Lung (tissue), 11 donors: ENCODE measurements at regions not wholly inside any gene's neighbourhood (a gene's known extent, or its start where the extent isn't known, plus 50 kb on each side); places are given as distances from the start of the nearest gene placed in this dataset.

Experiments
- ATAC-seq: fragments of 200-7000 bp; cut with Tn5 transposase; one replicate; pipeline ENCODE4 v1.9.1; 2020; ENCODE audit warnings: moderate number of reproducible peaks; ENCODE audit not compliant: insufficient read depth, low FRiP score
- DNase-seq, 3 donors: peaks; one replicate each; pipeline ENCODE4 v3.0.0-alpha.2; 2013 to 2017
- H3K27ac ChIP-seq, 2 donors: one replicate each; pipeline ENCODE4 v1.5.1; 2013; ENCODE audit warnings: mild to moderate bottlenecking in 2 of 2, moderate library complexity in 2 of 2, control low read depth in 1 of 2, inconsistent platforms in 1 of 2, low read depth in 1 of 2, low read length in 1 of 2
- H3K27me3 ChIP-seq, 3 donors: one replicate each; pipeline ENCODE4 v1.5.1; 2013; ENCODE audit warnings: low read length in 2 of 3; ENCODE audit not compliant: control insufficient read depth in 3 of 3, insufficient read depth in 3 of 3
- H3K36me3 ChIP-seq, 4 donors: one replicate each; pipeline ENCODE4 v1.5.1; 2013; ENCODE audit warnings: low read length in 4 of 4, mild to moderate bottlenecking in 1 of 4, moderate library complexity in 1 of 4; ENCODE audit not compliant: control insufficient read depth in 4 of 4, insufficient read depth in 4 of 4
- H3K4me1 ChIP-seq, 5 donors: one replicate each; pipeline ENCODE4 v1.5.1; 2013; ENCODE audit warnings: low read length in 5 of 5, mild to moderate bottlenecking in 2 of 5, moderate library complexity in 1 of 5; ENCODE audit not compliant: control insufficient read depth in 5 of 5, insufficient read depth in 5 of 5
- H3K4me3 ChIP-seq: one replicate; pipeline ENCODE4 v1.5.1; 2013; ENCODE audit warnings: mild to moderate bottlenecking, control low read depth, moderate library complexity
- H3K9ac ChIP-seq, 2 donors: one replicate each; pipeline ENCODE4 v1.5.1; 2013; ENCODE audit warnings: low read length in 2 of 2, control low read depth in 1 of 2; ENCODE audit not compliant: insufficient read depth in 1 of 2
- H3K9me3 ChIP-seq, 4 donors: one replicate each; pipeline ENCODE4 v1.5.1; 2013; ENCODE audit warnings: low read length in 3 of 4, mild to moderate bottlenecking in 1 of 4, moderate library complexity in 1 of 4; ENCODE audit not compliant: control insufficient read depth in 4 of 4, insufficient read depth in 3 of 4
- WGBS, 2 donors: extraction: QIAGEN DNeasy Blood & Tissue Kit; methylation state at CpG; one replicate each; pipeline ENCODE4 v1.1.7; 2013; 5-methylcytosine and 5-hydroxymethylcytosine counted together
- TF ChIP-seq, protein P1 (sequence below): IDR thresholded peaks from 2 replicates; pipeline ENCODE4 v1.5.1; 2012; ENCODE audit warnings: mild to moderate bottlenecking; ENCODE audit errors: control extremely low read depth, extremely low read depth
- donor health status: control.
- donor health status: control.
- donor health status: Bipolar disorder and iron deficiency.
- donor health status: healthy.
- donor health status: DM: yes; HTN: yes; CAD: no.

DNA sequence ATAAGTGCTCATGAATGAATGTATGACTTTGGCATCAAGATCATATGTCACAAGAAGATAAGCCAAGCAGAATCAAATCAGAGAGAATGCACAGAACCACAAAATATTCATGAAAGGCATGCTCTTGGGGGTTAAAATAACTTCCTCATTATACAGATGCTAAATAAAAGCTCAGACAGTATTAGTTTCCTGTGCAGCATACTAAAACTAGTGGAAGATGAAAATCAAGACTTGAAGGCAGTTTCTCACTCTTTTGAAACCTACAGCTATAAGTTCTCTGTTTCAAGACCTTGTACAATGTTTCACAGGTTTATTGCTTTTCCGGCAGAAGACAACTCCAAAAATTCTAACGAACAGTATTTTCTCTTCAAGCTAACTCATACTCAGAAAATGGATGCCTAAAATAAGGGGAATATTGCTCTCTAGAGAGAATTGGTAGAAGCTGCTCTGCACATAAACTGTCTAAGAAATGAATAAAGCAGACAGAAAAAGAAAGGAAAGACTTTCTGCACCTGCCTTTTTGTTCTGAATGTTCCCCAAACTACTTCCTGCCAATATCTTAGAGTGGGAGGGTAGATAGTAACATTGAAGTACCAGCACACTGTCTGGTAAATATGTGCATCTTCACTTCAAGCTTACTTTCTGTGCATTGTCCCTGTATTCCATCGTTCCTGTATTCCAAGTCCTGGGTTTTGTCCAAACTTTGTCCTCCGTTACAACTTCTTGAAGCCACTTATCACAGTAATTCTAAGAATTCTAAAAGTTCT, 639.4 kb upstream of the FAT3 start:
- Histone ChIP-seq H3K36me3 (no peaks in the 10 kb centered on the region), H3K4me3 (no peak overlapping the region), H3K27ac (no peak overlapping the region), H3K27me3 (no peaks in the 10 kb centered on the region), H3K9ac (no peak overlapping the region), H3K9me3 (no peaks in the 10 kb centered on the region), H3K4me1 (no peaks in the 10 kb centered on the region)
- TF ChIP-seq, protein P1, sequence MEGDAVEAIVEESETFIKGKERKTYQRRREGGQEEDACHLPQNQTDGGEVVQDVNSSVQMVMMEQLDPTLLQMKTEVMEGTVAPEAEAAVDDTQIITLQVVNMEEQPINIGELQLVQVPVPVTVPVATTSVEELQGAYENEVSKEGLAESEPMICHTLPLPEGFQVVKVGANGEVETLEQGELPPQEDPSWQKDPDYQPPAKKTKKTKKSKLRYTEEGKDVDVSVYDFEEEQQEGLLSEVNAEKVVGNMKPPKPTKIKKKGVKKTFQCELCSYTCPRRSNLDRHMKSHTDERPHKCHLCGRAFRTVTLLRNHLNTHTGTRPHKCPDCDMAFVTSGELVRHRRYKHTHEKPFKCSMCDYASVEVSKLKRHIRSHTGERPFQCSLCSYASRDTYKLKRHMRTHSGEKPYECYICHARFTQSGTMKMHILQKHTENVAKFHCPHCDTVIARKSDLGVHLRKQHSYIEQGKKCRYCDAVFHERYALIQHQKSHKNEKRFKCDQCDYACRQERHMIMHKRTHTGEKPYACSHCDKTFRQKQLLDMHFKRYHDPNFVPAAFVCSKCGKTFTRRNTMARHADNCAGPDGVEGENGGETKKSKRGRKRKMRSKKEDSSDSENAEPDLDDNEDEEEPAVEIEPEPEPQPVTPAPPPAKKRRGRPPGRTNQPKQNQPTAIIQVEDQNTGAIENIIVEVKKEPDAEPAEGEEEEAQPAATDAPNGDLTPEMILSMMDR, result no peak
- ATAC-seq (no peak), DNase-seq (no peak)
- 76 to 85% methylated on average over 4 of the region's 4 CpGs for WGBS, 2 donors

DNA sequence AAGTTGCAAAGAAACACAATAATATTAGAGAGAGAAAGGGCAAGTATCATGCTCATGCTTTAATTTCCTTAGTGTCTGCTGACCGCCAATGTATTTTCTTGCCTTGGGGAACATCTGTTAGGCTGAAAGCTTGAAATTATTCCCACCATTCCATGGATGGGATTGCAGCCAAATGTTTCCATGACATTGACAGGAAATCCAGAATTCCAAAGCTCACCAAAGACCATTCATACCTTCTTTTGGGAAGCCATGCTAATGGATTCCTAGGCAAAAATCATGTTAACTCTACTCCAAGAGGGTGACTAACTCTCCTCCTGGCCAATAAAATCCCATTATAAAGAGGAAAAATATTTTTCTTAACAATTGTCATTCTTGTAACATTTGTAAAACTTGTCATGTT, 661.4 kb upstream of the FAT3 start:
- H3K4me3 ChIP-seq, result no peak overlapping the region
- 69 to 88% methylated on average over 1 of the region's 1 CpG for WGBS, 2 donors
- no peak overlapping the region for H3K27ac ChIP-seq
- H3K36me3 ChIP-seq, result no peaks in the 10 kb centered on the region
- no peaks in the 10 kb centered on the region for H3K4me1 ChIP-seq
- H3K9me3 ChIP-seq, result no peaks in the 10 kb centered on the region
- TF ChIP-seq, protein P1, result no peak
- no peak overlapping the region for H3K9ac ChIP-seq
- DNase-seq, result no peak
- ATAC-seq, result no peak
- no peaks in the 10 kb centered on the region for H3K27me3 ChIP-seq

DNA sequence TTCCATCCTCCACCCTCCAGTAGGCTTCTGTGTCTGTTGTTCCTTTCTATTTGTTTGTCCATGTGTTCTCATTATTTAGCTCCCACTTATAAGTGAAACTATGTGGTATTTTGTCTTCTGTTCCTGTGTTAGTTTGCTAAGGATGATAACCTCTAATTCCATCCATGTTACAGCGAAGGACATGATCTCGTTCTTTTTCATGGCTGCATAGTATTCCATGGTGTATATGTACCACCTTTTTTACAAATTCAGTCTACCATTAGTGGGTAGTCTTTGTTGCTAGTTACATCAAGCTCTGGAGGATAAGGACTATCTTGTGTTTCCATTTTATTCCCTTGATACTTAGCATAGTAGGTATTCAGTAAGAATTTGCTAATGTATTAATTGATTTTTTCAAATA, 664.2 kb upstream of the FAT3 start:
- H3K36me3 ChIP-seq, result no peaks in the 10 kb centered on the region
- 93 to 94% methylated on average over 2 of the region's 2 CpGs for WGBS, 2 donors
- no peak for ATAC-seq
- H3K27me3 ChIP-seq, result no peaks in the 10 kb centered on the region
- no peak overlapping the region for H3K27ac ChIP-seq
- no peak overlapping the region for H3K4me3 ChIP-seq
- no peaks in the 10 kb centered on the region for H3K4me1 ChIP-seq
- TF ChIP-seq, protein P1, result no peak
- H3K9ac ChIP-seq, result no peak overlapping the region
- DNase-seq, result no peak
- no peaks in the 10 kb centered on the region for H3K9me3 ChIP-seq

DNA sequence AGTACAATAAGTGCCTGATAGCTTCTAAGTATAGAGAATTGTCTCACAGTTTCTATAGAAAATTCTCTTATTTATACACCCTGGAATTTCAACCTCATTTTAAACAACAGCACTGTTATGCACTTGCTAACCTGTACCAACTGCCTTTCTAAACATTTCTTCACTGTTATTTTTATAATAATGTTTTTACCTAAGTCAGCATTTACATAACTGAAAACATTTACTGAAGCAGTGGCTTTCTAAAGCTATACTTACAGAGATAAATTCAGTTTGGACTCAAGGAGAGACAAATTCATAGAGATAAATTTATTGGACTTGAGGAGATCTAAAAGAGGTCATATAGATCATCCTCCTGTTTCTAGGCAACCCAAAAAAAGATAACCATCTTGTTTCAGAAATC, 686.6 kb upstream of the FAT3 start:
- no peaks in the 10 kb centered on the region for H3K4me1 ChIP-seq
- H3K9me3 ChIP-seq, result peaks cover 0 to 5% (median 0%) of the 10 kb centered on the region in 4 donors

More for the DNA sequence above, 686.6 kb upstream of the FAT3 start:
- Histone ChIP-seq H3K4me3 (no peak overlapping the region), H3K9ac (no peak overlapping the region), H3K27me3 (no peaks in the 10 kb centered on the region), H3K27ac (no peak overlapping the region), H3K36me3 (no peaks in the 10 kb centered on the region)
- ATAC-seq (no peak), DNase-seq (no peak)
- TF ChIP-seq, protein P1, result no peak
